NCI-H460 (cell line): ENCODE measurements at regions not wholly inside any gene's neighbourhood (a gene's known extent, or its start where the extent isn't known, plus 50 kb on each side); places are given as distances from the start of the nearest gene placed in this dataset.

Source experiments
- DNase-seq: peaks from one replicate; pipeline ENCODE4 v3.0.0-alpha.2; 2016; ENCODE audit warnings: low read depth; ENCODE audit errors: extremely low read depth

DNA sequence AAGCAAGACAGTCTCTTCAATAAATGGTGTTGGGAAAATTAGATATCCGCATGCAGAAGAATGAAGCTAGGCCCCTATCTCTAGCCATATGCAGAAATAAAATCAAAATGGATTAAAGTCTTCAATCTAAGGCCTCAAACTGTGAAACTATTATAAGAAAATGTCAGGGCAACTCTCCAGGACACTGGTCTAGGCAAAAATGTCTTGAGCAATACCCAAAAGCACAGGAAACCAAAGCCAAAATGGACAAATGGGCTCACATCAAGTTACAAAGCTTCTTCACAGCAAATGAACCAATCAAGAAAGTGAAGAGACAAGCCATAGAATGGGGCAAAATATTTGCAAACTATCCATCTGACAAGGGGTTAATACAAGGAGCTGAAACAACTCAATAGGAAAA is 338.8 kb downstream of the NNT start:
- no peak for DNase-seq

DNA sequence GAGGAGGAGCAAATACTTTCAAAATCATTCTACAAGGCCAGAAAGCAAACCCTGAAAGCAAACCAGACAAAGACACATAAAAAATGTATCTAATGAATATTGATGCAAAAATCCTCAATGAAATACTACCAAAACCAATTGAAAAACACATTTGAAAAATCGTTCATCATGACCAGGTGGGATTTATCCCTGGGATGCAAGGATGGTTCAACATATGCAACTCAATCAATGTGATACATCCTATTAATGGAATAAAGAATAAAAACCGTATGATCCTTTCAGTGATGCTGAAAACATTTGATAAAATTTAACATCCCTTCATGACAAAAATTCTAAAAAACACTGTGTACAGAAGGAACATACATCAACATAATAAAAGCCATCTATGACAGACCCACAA is 337.6 kb downstream of the NNT start:
- DNase-seq: no peak

DNA sequence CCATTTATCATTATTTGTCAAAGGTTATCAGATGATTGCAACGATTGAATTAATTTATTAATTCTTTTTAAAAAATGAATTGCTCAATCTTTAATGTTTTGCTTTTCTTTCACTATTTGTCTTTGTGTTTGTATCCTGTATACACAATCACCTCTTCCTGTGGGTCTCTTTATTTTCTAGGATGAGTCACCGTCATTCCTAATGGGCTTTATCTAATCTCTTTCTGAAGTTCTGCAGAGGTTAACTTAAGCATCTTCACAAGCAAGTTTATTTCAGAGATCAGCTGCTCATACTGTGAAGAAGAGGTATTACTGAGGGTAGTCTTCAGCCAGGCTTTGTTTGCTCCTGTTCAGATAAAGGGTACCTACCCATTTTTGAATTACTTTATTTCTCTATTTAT is 323.9 kb downstream of the NNT start:
- DNase-seq: no peak

DNA sequence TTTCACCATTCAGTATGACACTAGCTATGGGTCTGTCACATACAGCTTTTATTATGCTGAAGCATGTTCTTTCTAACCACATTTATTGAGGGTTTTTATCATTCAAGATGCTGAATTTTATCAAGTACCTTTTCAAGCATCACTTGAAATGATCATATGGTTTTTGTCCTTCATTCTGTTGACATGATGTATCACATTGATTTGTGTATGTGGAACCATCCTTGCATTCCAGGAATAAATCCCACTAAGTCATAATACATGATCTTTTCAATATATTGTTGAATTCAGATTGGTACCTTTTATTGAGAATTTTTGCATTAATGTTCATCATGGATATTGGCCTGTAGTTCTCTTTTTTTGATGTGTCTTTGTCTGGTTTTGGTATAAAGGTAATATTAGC is 317.4 kb downstream of the NNT start:
- no peak for DNase-seq

DNA sequence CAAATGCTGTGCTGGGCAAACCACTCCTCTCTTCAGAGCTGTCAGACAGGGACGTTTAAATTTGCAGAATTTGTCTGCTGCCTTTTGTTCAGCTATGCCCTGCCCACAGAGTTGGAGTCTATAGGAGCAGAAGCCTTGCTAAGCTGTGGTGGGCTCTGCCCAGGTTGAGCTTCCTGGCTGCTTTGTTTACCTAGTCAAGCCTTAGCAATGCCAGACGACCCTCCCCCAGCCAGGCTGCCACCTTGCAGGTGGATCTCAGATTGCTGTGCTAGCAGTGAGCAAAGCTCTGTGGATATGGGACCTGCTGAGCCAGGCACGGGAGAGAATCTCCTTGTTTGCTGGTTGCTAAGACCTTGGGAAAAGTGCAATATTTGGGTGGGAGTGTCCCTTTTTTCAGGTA is 314.9 kb downstream of the NNT start:
- DNase-seq: no peak

DNA sequence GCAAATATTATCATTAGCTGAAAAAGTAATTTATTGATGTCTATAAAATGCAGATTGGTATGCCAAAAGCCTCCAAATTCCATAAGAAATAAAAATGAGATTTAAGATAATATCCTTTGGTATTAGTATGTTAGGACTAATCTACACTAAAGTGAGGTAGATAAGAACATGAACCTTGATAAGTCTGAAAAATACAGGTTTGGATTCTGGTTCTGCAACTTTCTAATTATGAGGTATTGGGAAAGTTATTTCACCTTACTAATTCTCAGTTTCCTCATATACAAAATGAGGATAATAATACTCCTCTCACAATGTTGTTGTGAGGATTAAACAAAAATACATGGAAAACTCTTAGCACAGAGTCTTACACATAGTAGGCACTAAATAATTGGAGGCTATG is 300.1 kb downstream of the NNT start:
- no peak for DNase-seq

DNA sequence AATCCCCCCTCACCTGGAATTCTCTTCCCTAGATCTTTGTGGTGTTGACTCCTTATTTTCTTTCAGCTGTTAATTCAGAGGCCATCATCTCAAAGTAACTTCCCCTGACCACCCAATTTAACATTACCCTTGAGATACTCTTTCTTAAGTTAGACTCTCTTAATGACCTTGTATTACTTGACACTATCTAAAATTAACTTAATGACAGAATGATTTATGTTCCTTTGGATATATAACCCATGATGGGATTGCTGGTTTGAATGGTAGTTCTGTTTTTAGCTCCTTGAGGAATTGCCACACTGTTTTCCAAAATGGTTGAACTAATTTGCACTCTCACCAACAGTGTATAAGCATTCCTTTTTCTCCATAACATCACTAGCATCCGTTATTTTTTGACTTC is 298.0 kb downstream of the NNT start:
- no peak for DNase-seq

DNA sequence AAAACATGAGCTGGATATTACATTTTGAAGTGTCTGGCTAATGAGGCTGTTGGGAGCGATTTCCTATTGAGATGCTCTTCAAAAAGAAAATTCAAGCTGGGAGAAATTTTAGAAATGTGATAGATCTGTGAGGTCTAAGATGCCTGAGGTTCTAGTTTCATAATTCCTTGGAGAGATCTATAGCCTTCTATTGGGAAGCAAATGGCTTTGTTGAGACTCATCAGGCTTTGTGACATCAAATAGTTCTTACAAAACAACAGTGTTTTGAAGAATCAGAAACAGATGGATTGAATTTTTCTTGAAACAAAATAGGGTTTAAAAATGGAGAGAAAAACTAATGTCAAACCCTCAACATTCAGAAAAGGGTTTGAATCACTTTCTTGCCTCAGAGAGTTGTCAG is 292.9 kb downstream of the NNT start:
- no peak for DNase-seq

DNA sequence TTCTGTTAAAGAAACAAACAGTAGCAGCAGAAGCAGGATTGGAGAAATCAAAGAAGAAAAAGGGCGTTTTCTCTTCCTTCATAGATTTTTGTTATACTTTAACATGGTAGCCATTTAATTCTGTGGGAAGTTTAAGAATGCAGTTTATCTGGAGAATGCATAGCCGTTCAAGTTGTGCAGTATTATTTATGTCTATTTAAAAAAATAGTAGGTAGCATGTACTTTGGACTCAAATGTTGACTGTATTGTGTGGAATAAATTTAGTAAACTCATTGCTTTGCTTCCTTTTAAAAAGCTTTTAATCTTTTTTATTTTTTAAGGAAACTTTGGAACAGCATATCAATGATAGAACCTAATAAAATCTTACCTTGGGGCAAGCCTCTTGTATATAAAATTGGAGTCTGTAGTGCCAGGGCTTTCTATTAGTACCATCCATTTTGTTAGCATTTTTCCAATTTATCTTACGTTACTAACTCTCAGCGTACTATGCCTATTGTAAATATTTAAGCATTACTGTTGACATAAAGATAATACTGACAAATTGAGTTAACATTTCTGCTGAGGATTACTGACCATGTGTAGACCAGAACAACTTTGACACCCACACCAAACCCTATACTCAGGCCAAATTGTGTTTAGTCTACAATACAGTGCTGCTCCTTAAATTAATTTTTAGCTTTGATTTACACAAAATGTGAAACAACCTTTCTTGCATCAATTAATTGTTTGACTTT is 291.1 kb downstream of the NNT start:
- DNase-seq: no peak

DNA sequence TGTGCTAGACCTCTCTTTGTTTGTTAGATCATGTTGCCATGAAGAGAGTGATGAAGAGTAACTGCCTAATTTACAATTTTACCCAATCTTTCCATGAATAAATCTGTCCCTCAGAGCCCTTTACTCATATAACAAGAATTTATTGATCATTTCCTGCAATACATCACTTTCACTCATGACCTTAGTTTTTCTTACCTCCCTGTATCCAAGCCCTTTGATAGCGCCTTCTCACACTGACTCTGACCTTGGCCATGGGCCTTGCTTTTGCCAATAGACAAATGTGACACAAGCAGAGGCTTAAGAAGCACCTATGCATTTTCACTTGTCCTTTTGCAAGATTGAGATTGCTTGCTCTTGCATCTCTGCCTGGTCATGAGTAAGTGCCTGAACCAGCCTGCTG is 288.1 kb downstream of the NNT start:
- DNase-seq: no peak

DNA sequence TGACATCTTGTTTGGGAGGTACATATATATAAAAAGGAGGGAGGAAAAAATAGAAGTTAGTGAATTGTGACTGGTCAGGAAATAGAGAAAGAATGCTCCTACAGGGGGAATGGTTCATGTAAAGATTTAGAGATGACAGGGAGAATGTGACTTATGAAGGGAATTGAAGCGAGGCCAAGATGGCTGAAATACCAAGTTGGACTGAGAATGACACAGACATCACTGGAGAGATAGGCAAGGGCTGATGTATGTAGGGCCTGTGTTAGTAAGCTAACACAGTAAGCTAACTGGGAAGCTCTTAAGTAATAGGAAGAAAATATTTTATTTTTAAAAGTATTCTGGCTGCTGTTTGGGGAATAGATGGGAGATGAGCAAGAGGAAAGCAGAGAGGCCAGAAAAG is 286.3 kb downstream of the NNT start:
- no peak for DNase-seq

DNA sequence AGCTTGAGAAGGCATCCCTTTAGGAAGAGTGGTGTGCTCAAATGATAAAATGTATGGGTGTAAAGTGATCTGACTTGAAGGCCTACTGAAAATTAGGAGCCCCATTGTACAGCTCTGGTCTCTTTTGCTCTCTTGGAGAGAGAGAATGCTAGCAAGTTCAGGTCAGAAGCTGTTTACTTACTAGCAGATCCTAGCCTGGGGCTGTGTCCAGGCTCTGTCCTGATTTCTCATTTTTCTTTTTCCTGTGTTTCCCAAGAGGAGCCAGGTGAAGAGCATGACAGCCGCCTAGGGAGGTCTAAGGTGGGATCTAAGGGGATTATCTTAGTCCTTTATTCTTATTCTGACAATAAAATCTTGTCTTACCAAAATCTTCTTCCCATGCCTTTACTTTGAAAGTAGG is 272.8 kb downstream of the NNT start:
- no peak for DNase-seq

DNA sequence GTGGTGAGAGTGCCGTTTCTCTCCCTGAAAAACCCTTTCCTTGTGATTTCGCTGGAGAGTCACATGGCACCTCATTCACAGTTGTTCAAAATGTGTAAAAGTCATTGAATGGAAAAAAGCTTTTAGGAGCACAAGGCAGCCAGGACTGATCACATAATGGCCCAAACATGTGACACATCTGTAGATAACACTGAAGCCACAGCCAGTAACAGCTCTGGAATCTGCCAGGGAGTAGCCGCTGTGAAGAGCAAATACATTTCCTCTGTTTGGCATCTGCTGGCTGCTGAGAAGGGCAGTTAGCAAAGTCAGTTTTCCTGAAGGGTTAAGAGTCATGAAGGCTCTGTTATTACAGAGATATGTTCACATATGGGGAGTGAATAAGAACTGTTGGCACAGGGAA is 271.8 kb downstream of the NNT start:
- DNase-seq: no peak

DNA sequence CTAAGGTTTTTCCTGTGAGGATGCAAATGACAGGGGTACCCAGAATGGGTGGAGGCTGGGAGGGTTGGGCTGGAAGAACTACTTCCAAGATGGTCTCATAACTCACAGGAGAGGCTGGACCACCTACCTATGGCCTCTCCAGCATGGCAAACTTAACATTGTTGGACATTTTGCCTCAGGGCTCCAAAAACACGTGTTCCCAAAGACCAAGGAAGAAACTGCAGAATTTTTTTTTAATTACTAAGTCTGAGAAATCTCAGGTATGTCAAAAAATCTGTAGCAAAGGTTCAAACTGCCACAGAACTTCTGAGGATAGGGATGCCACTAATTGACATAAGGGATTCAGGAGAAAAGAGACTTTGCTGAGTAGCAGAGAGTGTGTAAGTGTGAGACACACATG is 270.8 kb downstream of the NNT start:
- no peak for DNase-seq

DNA sequence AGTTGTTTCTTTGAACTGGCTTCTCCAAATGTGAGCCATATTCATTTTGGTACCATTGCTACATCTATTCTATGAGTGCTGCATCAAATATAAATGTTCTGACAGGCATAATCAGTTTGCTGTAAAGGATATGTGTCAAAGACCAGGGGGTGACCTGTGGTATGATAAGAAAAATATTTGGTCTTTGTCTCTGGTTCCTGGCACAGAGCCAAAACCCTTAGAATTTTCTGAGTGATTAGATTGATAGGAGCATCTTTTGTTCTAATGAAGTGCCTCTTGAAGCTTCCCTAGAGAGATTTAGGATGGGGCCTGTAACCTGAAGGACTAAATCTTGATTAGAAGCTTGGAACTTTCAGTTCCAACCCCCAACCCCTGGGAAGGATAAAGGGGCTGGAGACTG is 256.3 kb downstream of the NNT start:
- DNase-seq: no peak

DNA sequence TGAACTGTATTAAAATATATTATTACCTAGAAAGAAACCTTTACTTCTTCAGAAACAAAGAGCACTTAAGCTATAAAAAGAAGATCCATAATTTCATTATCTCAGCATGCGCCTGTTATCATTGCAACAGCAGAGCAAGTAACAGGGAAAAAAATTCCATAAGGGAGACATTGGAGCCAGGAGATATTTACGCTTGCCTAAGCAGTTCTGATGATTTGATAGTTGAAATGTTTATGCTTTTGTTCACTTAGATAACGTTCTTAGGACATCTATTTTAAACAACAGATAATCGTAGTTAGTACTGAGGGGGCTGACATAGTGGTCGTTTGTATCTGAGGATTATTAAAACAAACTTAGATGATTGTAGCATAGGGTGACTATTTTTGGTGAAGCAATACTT is 252.5 kb downstream of the NNT start:
- DNase-seq: no peak

DNA sequence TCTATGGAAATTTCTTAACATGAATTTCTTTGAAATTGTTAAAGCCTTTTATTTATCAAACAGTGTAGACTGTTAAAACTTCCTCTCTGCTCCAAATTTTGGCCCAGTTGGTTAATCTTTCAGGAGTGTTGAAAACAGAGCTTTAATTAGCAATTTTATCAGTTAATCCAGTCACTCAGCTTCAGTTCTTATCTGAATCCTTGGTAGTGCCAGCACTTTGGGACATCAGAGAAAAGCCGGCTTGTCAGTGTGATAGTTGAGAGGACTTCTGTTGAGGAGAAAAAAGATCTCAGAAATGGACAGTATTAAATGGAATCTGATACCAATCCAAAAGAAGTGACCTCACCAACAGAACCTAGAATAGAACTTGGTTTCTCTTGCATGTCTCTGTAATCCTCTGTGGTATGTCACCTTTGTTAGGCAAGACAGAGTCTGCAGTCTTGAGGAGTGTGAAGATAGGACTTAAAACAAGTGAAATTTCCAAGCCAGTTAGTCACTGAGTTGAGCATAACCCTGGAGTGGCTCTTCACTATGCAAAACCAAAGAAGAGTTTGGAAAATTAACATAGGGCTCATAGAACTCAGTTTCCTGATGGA is 251.8 kb downstream of the NNT start:
- DNase-seq: no peak

DNA sequence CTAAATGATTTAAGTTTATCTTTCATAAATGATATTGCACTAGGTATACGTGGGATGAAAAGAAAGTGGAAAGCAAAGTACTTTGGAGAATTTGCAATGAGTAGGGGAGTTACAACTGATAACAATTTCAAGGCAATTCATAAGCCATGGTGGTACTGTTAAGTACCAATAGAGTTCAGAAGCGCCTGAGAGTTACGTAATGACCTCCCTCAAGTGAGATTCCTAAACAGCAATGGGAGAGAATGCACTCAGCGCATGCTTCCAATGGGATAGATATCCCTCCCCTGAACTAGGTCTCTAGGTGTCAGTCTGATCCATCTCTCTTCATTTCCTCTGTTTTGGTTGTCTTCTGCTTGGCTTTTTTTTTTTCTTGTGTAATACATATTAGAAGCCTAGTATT is 249.3 kb downstream of the NNT start:
- no peak for DNase-seq

DNA sequence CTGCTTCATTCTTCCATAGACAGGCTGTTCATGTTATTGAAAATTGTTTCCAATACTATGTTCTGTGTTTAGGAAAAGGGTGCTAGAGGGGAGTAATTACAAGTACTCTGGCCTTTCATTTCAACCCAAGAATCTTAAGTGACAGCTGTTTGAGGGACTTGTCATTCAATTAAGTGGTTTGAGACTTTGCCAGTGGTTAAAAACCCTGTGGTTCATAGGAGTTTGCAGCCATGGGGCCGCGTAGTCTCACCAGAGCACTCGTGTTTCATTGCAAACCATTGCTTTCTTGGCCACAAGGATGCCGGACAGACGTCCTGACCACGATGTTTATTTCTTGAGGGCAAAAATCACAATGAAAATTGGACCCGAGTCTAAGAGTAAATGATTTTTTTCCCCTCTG is 248.8 kb downstream of the NNT start:
- no peak for DNase-seq

DNA sequence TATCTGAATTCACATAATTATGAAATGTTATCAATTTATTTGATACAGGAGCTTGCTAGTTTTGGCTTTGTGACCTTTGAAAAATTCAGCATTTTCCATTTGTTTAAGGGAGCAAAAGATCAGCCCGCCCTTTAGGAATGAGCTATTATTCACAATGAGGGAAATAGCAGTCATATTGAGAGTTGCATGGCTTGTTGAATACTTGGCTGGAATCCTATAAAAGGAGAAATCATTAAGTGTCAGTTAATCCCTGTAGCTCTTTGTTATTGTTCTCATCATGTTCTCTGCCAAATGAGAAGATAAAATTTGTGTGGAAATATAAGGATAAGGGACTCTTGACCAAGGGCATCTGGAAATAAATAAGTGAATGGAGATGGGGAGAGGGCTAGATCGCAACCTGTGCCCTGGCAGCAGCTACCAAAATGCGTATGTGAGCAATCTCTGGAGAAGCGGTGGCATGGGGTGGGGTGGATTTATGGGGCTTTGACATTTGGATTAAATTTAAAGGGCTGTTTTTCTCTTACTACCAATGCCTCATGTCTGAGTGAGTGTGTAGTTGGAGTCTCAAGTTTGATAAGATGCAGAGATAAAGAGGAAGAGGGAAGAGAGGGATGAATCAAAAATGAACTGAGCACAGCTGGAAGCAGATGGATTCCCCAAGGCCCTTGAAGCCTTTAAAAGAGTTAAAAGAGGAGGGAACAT is 237.6 kb downstream of the NNT start:
- no peak for DNase-seq

DNA sequence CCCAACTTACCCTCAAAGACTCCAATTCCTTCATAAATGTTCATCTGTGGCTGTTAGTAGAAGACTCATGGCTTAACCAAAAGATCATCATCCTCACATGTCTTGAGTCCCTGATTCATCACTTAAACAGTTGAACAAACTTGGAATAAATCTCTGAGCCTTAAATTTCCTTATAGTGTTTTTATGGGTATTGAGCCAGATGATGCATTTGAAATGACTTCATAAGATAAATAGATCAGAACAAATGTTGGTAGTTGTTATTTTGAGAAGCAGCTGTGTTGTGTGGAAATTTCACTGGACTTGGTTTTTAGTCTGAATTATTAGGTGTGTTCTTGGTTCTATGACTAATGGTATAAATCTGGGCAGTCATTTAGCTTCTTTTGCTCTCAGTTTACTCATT is 236.2 kb downstream of the NNT start:
- DNase-seq: no peak

DNA sequence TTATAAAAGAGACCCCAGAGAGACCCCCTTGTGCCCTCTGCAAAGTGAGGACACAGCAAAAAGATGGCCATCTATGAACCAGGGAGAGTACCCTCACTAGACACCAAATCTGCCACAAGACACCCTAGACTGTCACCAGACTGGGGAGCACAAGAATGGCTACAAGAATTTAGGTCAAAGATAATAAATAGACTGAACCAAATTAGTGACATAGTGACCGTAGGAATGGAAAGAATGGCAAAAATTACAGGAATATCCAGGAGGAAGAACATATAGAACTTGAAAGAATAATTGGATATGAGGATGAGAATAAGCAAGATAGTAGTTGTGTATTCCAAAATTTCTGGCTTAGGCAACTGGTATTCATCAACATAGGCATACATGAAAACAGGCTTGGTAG is 235.0 kb downstream of the NNT start:
- no peak for DNase-seq
